ENCODE measurements at regions not wholly inside any gene's neighbourhood (a gene's known extent, or its start where the extent isn't known, plus 50 kb on each side); places are given as distances from the start of the nearest gene placed in this dataset.

DNA sequence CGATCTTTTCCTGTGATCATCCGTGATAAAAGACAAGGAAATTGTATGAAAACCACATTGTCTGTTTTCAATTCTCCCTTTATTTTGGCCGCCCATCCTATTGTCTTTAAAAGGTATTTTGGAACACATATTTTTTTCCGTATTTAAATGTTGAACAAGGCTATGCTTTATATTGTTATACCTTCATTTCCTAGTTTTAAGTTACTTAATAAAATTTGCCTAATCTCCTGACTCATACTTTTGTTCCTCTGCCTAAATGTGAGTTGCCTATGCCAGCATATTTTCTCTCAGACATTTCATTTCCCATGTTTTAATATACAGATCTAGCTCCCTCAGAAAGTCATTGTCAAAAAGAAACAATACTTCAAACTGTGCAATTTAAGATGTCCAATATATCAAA, 104.2 kb downstream of the SLITRK6 start:
- no peaks in the 10 kb centered on the region for H3K27me3 ChIP-seq
- WGBS, 2 donors (ENCODE audit: low coverage in 1 of 2): 37 to 40% methylated on average over 4 of the region's 4 CpGs
- no peaks in the 10 kb centered on the region for H3K36me3 ChIP-seq
- no peaks in the 10 kb centered on the region for H3K4me1 ChIP-seq
- TF ChIP-seq POLR2A (IDR thresholded peaks at IDR 0.05) (no peak), EP300 (IDR thresholded peaks at IDR 0.05) (no peak)
- no peak overlapping the region for H3K27ac ChIP-seq
- H3K9me3 ChIP-seq: peaks cover 0 to 6% (median 0%) of the 10 kb centered on the region in 3 donors
- no peak for ATAC-seq
- no peak overlapping the region for H3K4me3 ChIP-seq

DNA sequence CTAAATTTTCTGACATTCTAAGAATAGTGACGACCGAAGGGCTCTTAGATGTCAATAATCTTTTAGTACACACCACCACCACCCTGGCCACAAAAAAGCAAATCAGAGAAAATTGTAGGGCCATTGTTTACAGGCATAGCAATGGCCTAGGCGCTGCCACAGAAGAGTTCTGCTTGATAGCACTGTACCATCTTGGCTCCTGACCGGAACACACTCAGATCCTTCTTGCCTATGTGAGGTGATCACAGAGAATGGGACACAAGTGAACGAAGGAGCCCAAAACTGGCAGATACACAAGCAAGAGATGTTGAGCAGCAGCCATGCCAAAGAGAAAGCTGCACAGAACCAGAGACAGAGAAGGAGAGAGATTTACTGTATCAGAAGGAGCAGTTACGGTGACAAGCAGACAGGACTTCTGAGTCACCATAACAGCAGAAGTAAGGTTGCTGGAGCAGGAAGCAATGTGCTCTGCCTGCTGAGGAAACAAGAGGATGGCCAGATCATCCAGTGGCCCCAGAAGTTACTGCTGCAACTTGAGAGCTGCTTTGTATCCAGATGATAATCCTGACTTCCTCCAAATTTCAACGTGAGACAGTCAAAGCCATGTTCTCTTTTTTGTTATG, 105.2 kb downstream of the SLITRK6 start:
- no peak overlapping the region for H3K27ac ChIP-seq
- no peaks in the 10 kb centered on the region for H3K9me3 ChIP-seq
- ATAC-seq: no peak
- 72 to 77% methylated on average over 7 of the region's 7 CpGs for WGBS, 2 donors (ENCODE audit: low coverage in 1 of 2)
- no peak overlapping the region for H3K4me3 ChIP-seq
- H3K4me1 ChIP-seq: no peaks in the 10 kb centered on the region
- no peaks in the 10 kb centered on the region for H3K27me3 ChIP-seq
- no peaks in the 10 kb centered on the region for H3K36me3 ChIP-seq
- TF ChIP-seq POLR2A (IDR thresholded peaks at IDR 0.05) (no peak), POLR2AphosphoS5 (IDR thresholded peaks at IDR 0.05) (no peak), EP300 (IDR thresholded peaks at IDR 0.05) (no peak), CTCF (IDR thresholded peaks at IDR 0.05) (no peak)

- H3K27me3 ChIP-seq: no peaks in the 10 kb centered on the region
- no peaks in the 10 kb centered on the region for H3K9me3 ChIP-seq
- ATAC-seq: no peak
- no peaks in the 10 kb centered on the region for H3K36me3 ChIP-seq
- no peak overlapping the region for H3K4me3 ChIP-seq
- 5 to 50% methylated on average over 1 of the region's 1 CpG for WGBS, 2 donors (ENCODE audit: low coverage in 1 of 2)
- H3K27ac ChIP-seq: no peak overlapping the region
- no peaks in the 10 kb centered on the region for H3K4me1 ChIP-seq
- TF ChIP-seq EP300 (IDR thresholded peaks at IDR 0.05) (no peak), POLR2A (IDR thresholded peaks at IDR 0.05) (no peak), POLR2AphosphoS5 (IDR thresholded peaks at IDR 0.05) (no peak), CTCF (IDR thresholded peaks at IDR 0.05) (no peak)
Observed at GRCh38 chr13:85690368-85690767, 108.9 kb downstream of the SLITRK6 start.

- no peaks in the 10 kb centered on the region for H3K4me1 ChIP-seq
- H3K27me3 ChIP-seq: no peaks in the 10 kb centered on the region
- H3K4me3 ChIP-seq: no peak overlapping the region
- TF ChIP-seq CTCF (IDR thresholded peaks at IDR 0.05) (no peak), POLR2AphosphoS5 (IDR thresholded peaks at IDR 0.05) (no peak), POLR2A (IDR thresholded peaks at IDR 0.05) (no peak), EP300 (IDR thresholded peaks at IDR 0.05) (no peak)
- WGBS, 2 donors (ENCODE audit: low coverage in 1 of 2): 65 to 90% methylated on average over 1 of the region's 1 CpG
- H3K27ac ChIP-seq: no peak overlapping the region
- H3K9me3 ChIP-seq: no peaks in the 10 kb centered on the region
- no peaks in the 10 kb centered on the region for H3K36me3 ChIP-seq
- no peak for ATAC-seq
Observed at GRCh38 chr13:85685436-85685835, 113.8 kb downstream of the SLITRK6 start.

DNA sequence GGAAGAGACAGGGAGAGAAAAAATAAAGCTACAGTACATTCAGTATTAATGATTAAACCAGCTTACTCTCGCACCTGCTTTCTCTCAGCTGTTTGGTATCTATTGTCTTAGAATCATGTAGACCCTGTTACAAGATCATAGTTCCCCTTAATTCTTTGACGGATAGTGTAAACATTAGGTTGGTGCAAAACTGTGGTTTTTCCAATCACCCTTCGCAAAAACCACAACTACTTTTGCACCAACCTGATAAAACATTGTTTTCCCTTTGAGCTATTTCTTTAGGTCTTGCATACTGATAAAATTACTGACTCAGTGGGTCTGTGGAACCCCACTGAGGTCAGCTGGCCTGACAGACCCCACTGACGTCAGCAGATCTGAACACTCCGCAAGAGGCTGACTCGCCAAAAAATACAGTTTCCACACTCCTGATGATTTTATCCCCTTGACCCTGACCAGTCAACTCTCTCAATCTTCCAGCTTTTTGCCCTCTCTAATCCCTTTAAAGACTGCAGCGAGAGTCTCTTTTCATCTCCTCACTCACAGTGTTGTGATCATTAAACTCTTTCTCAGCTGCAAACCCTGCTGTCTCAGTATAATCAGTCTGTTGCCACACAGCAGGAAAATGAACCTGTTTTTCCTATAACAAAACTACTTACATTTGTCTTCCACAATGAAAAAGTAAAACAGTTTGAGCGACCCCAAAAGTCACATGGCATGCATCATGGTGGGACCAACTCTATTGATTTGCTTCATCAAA, 123.9 kb downstream of the SLITRK6 start:
- Histone ChIP-seq H3K27me3 (no peaks in the 10 kb centered on the region), H3K36me3 (no peaks in the 10 kb centered on the region), H3K4me3 (no peak overlapping the region), H3K9me3 (peaks cover 0 to 22% (median 0%) of the 10 kb centered on the region in 3 donors), H3K27ac (no peak overlapping the region), H3K4me1 (no peaks in the 10 kb centered on the region)
- WGBS, 2 donors (ENCODE audit: low coverage in 1 of 2): 77 to 87% methylated on average over 8 of the region's 8 CpGs
- TF ChIP-seq POLR2A (IDR thresholded peaks at IDR 0.05): no peak
- TF ChIP-seq EP300 (IDR thresholded peaks at IDR 0.05): no peak
- no peak for TF ChIP-seq CTCF (IDR thresholded peaks at IDR 0.05)
- no peak for TF ChIP-seq POLR2AphosphoS5 (IDR thresholded peaks at IDR 0.05)
- no peak for ATAC-seq
